Right forelimb (tissue), 1 donor: ENCODE measurements at regions not wholly inside any gene's neighbourhood (a gene's known extent, or its start where the extent isn't known, plus 50 kb on each side); places are given as distances from the start of the nearest gene placed in this dataset.

Experiments used
- DNase-seq: peaks from one replicate; pipeline ENCODE4 v3.0.0-alpha.2; 2018

DNA sequence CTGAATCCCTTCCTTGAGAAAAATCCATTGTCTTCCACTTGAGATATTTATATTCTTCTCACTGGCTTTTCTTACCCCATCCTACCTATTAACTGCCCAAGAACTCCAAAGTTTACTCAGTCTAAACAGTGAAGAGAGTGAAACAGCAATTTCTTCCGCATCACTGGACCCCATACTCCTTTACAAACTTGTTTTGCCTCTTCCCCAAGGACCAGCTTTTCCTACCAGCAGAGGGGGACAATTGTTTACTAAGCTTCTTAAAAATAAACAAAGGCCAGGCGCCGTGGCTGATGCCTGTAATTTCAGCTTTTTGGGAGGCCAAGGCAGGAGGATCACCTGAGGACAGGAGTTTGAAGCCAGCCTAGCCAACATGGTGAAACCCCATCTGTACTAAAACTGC is 52.0 kb downstream of the LRATD1 start:
- DNase-seq: no peak

DNA sequence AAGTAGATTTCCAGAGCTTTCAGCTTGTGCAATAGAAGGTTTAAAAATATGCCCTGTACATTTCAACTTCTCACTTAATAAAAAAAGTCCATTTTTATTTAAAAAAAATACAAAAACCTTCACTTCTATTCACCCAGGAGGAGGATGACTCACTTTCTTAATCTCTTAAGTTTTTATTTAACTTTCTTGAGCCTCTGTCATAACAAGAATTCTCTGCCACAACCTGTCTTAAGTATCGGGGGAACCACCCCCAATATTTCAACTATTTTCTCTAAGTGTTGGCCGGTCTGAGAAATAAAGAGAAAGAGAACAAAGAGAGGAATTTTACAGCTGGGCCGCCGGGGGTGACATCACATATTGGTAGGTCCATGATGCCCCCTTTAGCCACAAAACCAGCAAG is 58.4 kb downstream of the LRATD1 start:
- no peak for DNase-seq

DNA sequence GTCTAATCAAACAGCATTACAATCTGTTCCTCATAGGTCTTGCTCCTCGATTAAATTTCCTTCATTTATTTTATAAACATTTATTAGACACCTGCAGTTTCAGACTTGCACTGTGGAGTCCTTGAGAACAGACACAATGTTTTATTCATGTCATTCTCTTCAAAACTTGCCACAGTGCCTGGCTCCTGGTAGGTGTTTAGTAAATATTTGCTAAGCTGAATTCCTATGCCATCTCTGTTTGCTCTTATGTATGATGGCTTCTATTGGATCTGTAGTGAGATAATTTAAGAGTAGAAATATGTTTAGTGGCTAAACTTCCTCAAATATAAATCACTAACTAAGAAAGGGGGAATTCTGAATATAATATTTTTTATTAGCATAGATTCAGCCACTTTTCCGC is 61.4 kb downstream of the LRATD1 start:
- DNase-seq: no peak

DNA sequence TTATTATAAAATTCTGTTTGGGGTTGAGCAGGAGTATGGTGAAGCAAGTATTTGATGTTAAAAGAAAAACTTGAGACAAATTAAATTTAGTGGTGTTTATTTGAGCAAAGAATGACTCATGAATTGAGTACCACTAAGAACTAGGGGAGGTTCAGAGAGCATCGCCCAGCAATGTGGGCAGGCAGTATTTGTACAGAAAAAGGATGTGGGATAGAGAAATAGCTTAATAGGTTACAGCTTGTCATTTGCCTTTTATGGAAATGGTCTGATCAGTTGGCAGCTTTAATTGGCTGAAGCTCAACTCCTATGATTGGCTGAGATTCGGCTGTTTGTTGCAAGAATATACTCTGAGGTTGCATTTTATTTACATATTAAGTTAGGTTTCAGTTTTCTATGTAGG is 68.2 kb downstream of the LRATD1 start:
- no peak for DNase-seq

DNA sequence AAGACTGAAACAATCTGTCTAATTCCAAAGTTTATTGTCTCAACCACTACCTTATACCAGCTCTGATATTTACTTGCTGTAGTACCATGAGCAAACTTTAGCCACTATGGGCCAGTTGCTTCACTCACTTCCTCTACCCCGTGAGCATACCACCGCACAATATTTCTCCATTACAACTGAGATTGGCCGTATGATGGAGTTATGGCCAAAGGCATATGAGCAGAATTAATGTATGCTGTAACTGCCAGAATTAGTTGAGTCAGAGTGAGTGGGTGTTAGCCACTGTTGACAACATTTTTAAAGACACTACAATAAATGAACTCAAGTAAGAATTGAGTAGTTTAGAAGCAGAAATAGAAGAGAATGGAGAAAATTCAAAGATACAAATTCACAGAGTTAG is 69.7 kb downstream of the LRATD1 start:
- no peak for DNase-seq

DNA sequence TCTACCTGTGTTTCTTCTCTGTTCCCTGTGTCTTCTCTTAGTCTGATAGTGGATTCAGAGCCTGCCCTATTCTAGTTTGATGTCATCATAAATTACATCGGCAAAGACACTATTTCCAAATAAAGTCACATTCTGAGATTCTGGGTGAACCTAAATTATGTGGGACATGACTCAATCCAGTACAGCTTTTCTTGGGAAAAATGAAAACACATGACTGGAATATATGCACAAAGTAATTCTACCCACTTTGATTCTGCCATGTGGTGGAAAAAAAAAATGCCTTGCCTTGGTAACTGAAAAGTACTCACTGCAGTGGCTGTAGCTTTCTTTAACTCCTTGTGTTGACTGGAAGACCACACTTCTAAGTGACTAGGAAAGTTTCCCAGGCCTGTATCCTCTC is 73.7 kb downstream of the LRATD1 start:
- DNase-seq: no peak

DNA sequence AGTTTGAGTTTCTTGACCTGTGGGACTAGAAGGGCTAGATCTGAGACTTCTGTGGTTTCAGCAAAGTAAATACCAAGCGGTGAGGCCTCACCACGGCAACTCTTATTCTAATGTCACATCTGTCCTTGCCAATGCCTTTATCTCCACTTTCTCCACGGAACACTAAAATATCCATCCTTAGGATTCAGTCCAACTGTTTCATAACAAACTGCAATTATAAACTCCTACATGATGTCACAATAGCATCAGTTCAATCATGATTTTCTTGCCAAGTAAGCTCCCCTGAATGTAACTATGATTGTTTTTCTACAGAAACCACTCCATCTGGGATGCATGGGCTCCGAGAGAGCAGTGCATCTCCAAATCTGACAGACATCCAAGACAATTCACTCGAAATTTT is 79.6 kb downstream of the LRATD1 start:
- no peak for DNase-seq

DNA sequence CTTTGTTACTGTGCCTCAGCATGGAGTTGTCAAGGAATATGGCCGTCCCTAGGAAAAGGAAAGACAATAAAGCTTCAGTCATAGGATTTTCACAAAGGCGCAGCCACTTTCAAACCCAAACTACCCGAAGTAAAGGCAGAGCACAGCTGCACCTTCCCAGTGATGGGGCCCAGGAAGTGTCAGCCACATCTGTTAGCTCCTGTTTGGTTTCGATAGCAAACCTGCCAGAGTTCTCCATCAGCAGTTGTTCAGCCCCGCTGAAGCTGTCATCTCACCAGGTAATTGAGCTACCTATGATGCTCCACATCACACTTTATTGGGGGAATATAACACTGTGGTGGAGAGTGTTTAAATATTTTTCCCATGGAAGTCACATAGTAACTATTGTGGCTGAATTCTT is 80.7 kb downstream of the LRATD1 start:
- no peak for DNase-seq

DNA sequence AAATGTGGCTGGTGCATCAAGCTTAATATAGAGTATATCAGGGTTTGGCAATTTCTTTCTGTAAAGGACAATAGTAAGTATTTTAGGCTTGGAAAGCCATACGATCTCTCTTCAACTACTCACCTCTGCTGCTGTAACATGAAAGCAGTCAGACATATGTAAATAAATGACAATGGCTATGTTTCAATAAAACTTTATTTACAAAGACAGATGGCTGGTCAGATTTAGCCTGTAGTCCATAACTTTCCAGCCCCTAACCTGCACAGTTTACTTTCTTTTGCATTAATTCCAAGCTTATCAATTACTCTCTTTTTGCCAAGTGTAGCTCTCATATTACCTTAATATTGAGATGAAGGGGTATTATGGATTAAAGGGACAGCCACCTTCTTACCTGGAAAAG is 83.1 kb downstream of the LRATD1 start:
- DNase-seq: no peak

DNA sequence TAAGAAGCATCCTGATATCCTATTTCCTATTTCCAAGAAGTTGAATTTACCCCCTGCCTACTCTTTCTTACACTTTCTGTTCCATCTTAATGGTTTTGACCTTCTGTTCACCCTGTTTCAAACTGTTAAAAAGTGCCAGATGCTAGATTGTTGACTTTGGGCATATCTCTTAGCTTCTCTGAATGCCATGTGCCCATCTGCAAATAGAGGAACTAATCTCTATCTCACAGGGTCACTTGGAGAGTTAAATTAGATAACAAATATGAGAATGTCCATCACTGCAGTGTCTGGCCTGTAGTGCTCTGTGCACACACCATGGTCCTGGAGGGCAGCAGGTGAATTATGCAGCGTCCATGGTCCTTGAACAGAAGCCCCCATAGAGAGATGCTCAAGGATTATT is 83.8 kb downstream of the LRATD1 start:
- no peak for DNase-seq

DNA sequence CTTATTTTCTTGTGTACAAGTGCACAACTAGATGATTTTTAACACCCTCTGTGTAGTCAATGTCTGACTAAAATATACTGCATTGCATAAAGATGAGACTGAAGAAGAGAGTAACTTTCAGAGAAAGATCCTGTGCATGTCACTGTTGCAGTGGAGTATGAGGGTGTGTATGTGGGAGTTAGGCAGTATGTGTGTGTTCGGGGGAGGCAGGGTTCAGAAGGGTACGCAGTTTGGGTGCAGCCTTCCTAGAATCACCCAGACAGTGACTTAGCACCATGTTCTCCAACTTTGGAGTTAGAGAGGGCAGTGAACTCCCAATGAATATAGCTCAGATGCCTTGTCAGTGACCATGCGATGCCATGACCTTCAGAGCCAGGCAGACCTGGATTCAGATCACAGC is 84.6 kb downstream of the LRATD1 start:
- no peak for DNase-seq

DNA sequence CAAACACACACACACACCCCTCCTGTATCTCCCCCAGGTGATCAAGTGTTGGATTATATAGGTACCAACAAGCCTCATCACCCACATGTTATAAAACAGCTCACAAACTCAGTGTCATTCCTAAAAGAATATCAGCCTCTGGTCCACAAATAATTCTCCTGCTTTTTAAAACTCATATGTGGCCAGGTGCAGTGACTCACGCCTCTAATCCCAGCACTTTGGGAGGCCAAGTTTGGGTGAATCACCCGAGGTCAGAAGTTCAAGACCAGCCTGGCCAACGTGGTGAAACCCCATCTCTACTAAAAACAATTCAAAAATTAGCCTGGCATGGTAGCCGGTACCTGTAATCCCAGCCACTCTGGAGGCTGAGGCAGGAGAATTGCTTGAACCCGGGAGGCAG is 87.8 kb downstream of the LRATD1 start:
- DNase-seq: no peak

DNA sequence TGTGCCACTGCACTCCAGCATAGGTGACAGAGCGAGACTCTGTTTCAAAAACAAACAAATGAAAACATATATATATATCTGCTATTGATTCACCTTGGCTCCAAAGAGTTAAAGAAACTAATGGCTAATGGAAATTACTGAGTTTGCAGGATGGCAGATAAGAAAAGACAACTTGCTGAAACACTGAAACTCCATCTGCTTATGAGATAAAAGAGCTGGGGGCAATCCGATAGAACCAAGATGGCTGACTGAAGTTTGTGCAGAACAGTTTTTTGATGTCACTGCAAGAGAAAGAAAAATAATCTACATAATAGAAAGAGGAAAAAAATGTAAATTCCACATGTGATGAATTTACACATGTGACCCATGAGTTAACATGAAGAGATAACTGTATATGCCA is 88.2 kb downstream of the LRATD1 start:
- no peak for DNase-seq

DNA sequence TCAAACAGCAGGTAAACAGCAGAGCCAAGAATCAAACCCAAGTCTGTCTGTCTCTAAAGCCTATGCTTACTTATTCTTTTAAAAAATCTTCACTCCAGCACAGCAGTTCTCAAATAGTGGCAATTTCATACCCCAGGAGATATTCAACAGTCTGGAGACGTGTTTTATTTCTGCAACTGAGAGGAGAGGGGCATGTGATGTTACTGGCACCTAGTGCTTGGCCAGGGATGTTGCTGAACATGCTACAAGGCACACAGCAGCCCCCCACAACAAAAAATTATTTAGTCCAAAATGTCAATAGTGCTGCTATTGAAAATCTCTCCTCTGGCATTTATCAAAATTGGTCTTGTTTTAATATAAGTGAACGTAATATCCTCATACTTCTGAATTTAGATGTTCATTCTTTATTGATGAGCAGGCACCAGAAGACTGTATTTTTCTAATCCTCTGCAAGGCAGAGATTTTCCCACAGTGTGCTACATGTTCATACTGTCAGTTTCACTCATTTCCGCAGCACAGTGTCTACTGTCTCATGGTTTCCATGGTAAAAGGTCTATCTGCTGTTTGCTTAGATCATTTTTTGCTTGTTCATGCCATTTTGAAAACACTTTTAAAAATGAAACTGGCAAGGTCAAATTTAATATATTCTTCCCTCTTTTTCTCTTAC is 90.5 kb downstream of the LRATD1 start:
- DNase-seq: no peak

DNA sequence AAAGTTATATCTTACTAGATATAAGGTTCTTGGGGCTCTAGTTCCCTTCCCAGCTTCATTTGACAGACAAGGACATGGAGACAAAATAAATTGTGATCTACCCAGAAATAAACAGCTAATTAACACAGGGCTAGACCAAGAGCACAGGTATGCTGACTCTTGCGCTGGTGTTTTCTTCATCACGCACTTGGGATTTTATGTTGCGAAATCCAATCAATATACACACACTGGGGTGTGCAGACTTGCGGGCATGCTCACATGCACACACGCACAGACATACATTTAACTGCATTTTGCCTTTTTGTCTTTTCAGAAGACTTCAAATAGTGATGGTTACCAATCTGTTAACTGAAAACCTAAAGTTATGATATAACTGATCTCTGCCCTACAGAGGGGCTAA is 91.2 kb downstream of the LRATD1 start:
- no peak for DNase-seq

DNA sequence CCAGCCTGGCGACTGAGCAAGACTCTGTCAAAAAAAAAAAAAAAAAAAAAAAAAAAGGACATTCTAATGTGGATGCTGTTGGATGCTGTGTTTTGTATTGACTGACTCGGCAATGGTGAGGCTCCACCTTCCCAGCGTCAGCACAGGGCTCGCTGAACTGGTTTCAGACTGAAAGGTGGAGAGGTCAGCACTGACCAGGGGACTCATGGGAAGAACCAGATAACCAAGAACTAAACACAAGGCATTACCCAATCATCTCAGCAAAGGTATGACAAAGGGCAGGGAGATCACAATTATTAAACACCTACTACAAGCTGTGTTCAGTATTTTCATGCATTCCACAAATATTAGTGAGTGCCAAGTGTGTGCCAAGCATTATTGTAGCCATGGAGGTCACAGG is 103.2 kb downstream of the LRATD1 start:
- DNase-seq: no peak

DNA sequence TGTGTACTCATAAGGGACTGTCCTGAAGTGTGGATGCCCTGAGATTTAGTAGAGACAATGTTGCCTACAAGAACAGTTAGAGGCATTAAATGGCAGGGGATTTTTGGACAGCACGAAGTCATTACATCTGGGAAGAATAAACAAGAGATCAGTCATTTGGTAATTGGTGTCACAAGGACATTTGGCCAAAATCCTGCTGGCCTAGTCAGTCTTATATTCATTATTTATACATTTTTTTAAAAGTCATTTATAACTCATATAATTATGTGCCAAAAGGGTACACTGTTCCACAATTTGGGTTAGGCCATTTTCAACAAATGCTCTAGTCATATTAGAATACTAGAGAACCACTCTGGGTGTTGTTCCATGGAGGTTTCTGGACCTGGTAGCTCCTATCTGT is 104.7 kb downstream of the LRATD1 start:
- no peak for DNase-seq

DNA sequence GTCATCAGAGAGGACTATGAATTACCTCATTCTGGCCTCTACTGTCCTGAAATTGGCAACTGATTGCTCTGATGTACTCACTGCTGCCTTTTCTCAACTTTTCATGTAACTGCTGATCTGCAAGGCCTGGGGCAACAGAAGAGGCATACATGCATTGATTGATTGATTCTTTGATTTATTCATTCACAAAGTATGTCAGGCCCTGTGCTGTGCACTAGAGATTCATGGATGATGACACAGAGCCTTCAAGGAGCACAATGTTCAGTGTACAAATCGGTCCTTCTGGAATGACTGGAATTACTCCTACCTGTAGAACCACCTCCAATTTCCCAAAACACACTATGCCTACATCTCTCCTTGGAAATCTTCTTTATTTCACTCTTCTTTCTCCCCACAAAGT is 111.3 kb downstream of the LRATD1 start:
- DNase-seq: no peak

DNA sequence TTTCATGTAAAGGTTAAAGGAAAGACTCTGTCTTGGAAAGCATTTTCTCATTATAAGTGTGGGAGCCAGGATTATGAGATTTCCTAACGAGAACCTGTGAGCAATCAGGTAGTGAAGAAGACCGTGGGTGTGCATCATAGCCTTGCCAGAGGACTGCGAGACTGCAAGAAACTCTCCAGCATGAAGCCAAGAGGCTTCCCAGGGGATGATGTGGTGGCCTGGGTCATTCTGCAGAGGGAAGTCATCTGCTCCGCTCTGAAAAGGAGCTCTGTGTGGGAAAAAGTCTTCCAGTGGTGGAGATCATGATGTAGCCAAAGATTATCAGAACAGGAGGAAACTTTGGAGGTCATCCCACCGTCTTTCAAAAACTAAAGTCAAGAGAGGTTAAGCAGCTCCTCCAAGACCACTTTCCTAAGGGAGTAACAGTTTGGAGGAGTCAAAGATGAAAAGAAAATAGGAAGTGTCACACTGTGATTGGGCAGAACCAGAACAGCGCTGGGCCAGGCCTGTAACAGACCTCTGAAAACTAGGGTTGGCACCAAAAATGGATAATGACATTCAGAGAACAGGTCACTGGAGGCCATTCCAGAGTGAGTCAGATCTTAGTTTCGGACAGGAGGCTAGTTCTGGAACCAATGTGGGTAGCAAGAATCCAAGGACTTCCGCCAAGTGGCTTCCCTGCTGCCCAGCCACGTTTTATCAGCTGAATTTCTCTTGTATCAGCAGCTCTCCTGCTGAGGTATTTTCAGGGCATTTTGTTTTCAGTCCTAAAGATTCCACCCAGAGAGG is 113.0 kb downstream of the LRATD1 start:
- no peak for DNase-seq

DNA sequence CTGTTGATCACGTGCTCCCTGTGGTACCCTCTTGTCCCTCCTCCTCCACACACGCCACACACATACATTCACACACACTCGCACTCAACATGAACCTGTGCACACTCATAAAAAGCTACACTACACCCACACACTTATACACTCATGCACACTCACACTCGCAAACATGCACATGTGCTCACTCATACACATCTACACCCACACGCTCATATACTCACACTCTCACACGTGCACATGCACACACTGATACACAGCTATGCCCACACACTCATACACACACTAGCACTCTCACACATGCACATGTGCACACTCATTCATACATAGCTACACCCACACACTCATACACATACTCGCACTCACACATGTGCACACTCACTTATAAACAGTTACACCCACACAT is 113.6 kb downstream of the LRATD1 start:
- DNase-seq: no peak

DNA sequence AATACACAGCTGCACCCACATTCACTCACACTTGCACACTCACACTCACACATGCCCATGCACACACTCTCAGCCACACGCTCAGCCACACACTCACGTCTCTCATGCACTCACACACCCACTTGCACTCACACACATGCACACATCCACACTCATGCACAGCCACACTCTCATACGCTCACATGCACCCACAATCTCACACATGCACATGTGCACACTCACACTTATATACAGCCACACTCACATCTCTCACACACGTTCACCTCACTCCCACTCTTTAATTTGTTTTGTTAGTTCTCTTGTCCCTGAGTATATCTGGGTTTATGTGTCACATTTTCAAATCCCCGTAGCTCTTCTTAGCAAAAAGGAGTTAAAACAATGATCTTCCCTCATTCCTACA is 114.9 kb downstream of the LRATD1 start:
- DNase-seq: no peak

DNA sequence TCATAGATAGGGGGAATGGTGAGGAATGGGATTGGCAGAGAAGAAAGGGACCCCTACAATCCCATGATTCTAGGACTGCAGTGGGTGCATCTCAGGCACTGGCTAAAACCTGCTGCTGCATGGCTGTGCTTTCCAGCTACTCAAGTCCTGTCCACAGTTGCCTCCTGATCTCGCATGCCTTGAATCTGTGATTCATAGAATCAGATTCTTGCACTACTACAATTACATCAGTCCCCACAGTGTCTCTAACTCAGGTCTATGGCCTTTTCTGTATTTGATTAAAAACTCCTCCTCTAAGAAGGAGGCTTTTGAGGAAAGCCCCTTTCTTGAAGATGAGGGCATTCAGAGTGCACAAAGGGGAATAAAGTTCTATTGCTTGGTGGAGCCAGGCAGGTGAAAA is 117.4 kb downstream of the LRATD1 start:
- no peak for DNase-seq

DNA sequence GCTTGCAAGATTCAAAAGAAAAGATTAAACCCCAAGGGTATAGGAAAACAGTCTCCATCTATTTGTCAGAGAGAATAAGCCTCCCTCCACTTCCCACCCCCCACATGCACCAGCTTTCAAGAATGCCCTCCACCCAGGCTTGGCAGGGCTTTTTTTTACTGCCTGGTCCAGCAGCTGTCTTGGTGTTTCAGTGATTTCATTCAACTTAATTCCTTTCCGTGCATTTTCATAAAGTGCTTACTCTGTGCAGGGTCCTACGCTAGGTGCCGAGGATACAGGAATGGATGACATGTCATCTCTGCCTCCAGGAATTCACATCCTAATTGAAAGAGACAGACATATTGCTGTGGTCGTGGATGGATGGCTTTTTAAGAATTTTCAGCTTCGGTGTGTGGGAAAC is 117.9 kb downstream of the LRATD1 start:
- DNase-seq: no peak

DNA sequence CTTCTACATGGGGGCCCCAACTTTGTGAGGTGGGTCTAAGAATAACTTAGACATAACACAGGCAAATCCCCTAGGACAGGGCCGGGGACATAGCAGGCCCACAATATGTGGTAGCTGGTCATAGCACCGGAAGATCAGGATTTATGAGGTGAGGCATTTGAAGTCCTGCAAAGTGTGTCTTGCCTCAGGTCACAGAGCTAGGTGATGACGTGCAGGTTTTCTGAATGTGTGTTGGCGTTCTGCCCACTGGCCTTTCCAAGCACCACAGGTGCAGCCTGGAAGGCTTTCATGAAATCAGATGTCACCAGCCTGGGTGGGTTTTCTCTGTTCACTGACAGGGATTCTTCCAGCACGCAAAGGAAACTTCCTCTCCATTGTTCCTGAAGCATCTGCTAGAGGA is 119.1 kb downstream of the LRATD1 start:
- no peak for DNase-seq

DNA sequence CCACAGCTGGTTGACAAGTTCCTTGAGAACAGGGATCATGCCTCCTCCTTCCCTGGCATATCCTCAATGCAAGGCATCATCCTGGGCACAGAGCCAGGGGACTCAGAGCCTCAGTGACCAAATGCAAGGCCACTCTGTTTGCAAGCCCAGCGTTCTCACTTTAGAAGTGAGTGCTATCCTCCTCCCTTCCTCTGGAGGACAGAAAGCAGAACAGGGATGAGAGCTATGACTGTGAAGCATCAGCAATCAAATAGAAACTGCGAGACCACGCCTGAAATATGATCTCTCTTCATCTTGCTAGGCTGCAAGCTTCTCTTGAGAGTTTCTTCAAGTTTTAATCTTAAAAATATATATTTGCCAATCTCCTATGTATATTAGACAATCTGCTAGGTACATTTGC is 119.8 kb downstream of the LRATD1 start:
- no peak for DNase-seq
